Hepatocyte (in vitro differentiated cells): ENCODE measurements at regions not wholly inside any gene's neighbourhood (a gene's known extent, or its start where the extent isn't known, plus 50 kb on each side); places are given as distances from the start of the nearest gene placed in this dataset.
A peak's percentile ranks its signal among the peaks of the same experiment; 100 is the strongest.

Experiments used
- EZH2 ChIP-seq: fragments of 200-600 bp; sonication (generic); IDR thresholded peaks from 2 replicates; pipeline ENCODE4 v1.6.1; 2016; ENCODE audit warnings: antibody characterized with exemption, mild to moderate bottlenecking, borderline replicate concordance
- EZH2phosphoT487 ChIP-seq: fragments of 200-600 bp; sonication (generic); IDR thresholded peaks from one replicate; pipeline ENCODE4 v1.6.1; 2018; ENCODE audit warnings: antibody characterized with exemption, mild to moderate bottlenecking, low read depth, moderate library complexity; ENCODE audit not compliant: unreplicated experiment, severe bottlenecking
- TF ChIP-seq, protein P1 (sequence below): fragments of 200-600 bp; sonication (generic); IDR thresholded peaks from 2 replicates; pipeline ENCODE4 v1.5.1; 2016; ENCODE audit warnings: antibody characterized with exemption, mild to moderate bottlenecking; ENCODE audit not compliant: poor library complexity

DNA sequence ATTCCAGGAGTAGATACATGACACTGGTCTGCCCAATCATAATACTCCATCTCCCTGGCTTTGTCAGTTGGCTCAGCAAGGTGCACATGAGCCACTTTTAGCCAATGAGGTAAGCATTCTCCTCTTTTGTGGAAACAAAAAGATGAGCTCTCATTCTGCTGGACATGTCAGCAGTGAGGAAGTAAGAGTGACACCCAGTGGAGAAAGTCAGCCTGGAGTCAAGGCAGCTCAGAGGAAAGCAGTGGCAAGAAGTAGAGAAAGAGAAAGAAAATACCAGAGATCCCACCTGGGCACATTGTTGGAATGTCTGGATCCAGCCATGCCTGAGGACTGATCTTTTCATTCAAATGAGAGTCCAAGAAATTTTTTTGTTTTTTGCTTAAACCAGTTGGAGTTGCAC, 496.9 kb upstream of the C16orf82 start:
- TF ChIP-seq, protein P1, sequence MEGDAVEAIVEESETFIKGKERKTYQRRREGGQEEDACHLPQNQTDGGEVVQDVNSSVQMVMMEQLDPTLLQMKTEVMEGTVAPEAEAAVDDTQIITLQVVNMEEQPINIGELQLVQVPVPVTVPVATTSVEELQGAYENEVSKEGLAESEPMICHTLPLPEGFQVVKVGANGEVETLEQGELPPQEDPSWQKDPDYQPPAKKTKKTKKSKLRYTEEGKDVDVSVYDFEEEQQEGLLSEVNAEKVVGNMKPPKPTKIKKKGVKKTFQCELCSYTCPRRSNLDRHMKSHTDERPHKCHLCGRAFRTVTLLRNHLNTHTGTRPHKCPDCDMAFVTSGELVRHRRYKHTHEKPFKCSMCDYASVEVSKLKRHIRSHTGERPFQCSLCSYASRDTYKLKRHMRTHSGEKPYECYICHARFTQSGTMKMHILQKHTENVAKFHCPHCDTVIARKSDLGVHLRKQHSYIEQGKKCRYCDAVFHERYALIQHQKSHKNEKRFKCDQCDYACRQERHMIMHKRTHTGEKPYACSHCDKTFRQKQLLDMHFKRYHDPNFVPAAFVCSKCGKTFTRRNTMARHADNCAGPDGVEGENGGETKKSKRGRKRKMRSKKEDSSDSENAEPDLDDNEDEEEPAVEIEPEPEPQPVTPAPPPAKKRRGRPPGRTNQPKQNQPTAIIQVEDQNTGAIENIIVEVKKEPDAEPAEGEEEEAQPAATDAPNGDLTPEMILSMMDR = peak; percentile 58
- TF ChIP-seq EZH2 = no peak
- no peak for TF ChIP-seq EZH2phosphoT487
